Activated CD4-positive, alpha-beta T cell treated with anti-CD3 and anti-CD28 coated beads for 24 hours (primary cell): ENCODE measurements at regions not wholly inside any gene's neighbourhood (a gene's known extent, or its start where the extent isn't known, plus 50 kb on each side); places are given as distances from the start of the nearest gene placed in this dataset.
"Not testable (repeated sequence)": the region's sequence is repeated elsewhere in the genome, so short reads cannot be mapped to it uniquely, and the experiment has no call there.

Experiments
- DNase-seq, 2 donors: peaks; one replicate each; pipeline ENCODE4 v3.0.0-alpha.2; 2020; ENCODE audit warnings: low read depth in 2 of 2

DNA sequence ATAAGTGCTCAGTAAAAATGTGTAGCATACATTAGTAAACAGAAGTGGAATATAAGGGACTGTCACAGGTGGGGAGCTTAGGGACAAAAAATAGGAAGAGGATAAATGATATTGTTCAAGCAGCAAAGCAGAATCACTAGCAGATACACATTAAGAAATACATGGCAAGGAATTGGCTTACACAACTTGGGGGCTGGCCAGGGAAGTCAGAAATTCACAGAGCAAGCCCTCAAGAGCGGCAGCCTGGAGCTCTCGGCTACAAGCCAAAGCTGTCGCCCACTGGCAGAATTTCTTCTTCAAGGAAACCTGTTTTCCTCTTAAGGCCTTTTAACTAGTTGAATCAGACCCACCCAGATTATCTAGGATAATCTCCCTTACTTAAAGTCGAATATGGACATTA lies 73.0 kb upstream of the SMIM23 start:
- no peak for DNase-seq

DNA sequence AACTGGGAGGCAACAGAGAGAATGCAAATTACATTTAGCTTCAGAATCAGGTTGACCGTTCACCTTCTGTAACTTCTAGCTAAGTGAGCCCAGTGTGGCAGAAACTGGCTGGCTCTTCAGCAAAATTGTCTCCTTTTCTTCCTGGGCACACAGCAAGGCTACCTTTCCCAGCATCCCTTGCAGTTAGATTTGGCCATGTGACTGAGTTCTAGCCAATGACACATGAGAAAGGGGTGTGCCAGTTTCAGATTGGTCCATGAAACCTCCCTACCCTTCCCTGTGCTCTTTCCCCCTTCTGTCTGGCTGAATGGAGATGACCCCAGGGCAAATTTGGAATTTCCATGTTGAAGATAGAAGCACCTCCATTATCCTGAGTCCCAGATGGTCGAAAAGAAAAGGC lies 72.5 kb upstream of the SMIM23 start:
- DNase-seq, result no peak

DNA sequence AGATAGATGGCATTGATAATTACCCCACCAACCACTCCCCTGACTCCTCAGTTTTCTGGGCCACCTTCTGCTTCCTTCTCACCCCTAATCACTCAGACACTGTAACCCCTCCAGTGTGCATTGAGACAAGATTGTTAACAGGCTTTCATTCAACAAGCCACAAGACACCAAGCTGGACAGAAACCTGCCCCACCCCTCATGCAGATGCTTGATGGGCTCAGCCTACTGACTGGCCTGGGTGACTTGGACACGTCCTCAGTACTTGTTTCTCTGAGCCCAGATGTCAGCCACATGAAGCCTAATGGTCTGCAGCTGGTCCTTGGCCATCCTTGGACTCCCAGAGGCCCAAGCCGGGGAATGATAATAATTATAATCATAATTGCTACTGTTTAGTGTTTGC lies 71.4 kb upstream of the SMIM23 start:
- no peak for DNase-seq

DNA sequence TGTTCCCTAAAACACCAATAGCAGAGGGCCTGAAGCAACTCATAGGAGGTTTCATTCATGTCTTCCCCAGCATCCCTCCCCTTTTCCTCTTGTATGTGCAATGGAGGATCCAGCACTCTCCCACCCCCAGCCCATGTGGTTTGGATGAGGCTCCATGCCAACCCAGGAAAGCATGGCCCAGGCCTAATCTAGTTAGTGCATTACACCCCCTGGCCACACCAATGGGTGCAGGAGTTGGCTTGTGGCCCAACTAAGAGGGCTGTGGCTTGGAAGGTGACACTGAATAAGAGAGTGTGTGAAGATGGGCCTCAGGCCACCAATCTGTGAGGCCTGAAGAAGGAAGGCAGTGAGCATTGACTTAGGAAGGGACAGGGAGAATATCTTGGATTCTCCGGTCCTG lies 70.8 kb upstream of the SMIM23 start:
- no peak for DNase-seq

DNA sequence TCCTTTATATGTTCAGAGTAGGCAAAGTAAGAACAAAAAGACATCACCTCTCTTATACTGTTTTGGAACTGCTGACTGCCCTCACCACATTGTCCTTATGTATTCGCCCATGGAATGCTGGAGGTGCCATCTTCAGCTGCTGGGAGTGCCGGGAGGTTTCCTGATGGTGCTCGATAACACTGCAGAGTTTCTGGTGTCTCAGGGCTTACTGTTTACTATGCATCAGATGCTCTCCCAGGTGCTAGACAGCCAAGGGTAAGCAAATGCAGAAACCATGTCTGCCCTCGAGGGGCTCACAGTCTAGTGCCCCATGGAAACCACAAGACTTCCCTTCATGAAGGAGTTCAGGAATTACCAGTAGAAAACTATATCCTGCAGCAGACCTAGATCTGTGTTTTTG lies 70.1 kb upstream of the SMIM23 start:
- no peak for DNase-seq

DNA sequence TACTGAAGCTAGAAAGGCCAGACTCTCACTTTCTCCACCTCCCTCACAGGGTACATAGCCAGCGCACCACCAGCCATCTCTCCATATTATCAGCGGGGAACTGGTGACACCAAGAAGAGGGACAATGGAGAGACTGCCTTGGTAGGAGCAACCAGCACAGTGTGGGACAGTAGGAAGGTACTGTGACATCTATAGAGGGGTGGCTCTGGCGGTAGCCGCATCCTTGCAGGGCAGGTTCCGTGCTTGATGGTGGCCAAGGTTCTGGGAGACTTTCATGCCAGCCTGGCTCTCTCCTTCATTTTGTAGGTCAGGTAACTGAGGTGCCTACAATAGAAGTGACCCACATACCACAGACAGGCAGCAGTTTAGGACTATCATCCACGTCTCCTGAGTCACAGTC lies 65.5 kb upstream of the SMIM23 start:
- no peak for DNase-seq

DNA sequence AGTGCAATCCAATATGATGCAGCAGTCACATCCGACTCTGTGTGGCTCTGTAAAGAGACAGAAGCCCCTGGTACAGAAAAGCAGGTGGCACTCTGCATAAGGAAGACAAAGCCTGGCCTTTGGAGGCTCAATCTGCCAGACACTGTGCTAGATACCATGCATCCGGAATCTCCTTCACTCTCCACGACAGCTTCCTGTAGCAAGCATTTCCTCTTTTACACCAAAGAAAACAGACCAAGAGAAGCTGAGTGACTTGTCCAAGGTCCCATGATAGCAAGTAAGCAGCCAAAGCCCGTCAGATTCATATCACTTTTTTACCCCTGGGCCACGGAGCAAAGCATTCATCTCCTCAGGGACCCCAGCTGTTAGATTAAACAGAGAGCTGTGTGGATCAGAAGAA lies 64.2 kb upstream of the SMIM23 start:
- no peak for DNase-seq

DNA sequence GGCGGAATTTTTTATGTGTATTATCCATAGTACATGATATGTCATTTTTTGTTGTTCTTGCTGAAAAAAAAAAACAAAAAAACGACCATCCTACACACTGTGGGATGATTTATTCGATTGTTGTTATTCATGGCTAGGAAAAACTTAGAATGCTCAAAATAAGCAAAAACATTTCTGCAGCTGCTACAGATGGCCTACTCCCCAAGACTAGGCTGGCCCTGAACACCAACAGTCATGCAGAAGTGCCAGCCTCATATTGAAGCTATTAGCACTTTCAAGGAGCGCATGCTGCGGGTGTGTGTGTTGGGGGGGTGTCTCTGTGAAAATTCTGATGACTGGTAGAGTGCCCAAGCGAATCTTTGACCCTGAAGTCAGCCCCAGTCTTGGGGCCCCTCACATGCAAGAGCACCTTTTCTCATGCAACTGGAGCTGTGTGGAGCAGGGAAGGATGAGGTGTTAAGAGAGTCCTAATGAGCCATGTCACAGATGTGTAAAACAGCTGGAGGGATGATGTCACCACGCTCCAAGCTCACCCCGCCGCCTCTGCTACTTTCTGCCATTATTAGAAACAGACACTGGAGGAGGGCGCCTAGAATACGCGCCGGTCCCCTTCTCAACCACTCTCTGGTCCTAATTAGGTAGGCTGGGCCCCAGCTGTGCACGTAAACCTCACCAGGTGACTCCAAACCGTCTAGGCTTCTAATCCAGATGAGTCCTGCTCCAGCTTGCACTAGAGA lies 61.0 kb upstream of the SMIM23 start:
- DNase-seq, result no peak

DNA sequence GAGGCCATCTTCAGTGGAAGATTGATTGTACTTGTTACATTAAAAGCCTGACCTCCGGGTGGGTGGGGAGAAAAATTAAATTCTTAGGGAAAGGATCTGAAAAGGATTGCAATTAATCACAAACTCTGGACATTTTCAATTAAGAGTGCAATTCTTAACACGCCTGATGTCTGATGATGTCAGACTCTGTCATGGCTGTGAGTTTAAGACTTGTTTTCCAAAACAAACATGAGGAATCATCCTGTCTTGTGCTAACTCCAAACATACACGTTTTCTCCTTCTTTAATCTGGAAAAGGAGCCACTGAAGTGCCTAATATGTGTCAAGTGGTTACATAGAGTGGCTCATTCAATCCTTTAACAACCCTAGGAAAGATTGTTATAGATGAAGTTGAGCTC lies 60.4 kb upstream of the SMIM23 start:
- DNase-seq, result no peak

DNA sequence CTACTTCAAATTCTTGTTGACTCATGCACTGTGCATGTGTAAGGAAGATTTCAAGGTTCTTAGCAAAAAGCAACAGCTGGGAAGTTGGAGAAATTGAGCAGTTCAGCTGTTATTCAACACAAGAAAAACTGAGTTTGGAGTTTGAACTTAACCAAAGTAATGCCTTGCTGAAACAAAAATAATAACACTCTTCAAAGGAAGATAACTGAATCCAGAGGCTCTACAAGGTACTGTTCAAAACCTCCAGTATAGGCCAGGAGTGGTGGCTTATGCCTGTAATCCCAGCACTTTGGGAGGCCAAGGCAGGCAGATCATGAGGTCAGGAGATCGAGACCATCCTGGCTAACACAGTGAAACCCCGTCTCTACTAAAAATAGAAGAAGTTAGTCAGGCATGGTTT lies 58.8 kb upstream of the SMIM23 start:
- DNase-seq, result not testable (repeated sequence)

DNA sequence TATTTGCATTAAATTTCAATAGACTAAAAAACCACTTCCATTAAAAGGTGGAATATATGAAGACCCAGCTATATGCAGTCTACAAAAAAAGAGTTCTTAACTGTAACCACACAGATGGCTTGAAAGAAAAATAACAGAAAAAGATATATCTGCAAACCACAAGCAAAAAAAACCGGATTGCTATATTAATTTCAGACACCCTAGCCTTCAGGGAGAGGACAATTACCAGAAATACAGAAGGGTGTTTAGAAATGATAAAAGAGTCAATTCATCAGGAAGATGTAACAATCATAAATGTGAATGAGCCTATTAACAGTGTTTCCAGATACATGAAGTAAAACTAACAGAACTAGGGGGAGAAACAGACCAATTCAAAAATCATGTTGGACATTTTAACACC lies 56.9 kb upstream of the SMIM23 start:
- DNase-seq, result no peak
